Spleen (tissue), 11 donors: ENCODE measurements at regions not wholly inside any gene's neighbourhood (a gene's known extent, or its start where the extent isn't known, plus 50 kb on each side); places are given as distances from the start of the nearest gene placed in this dataset.
"Not testable (repeated sequence)": the region's sequence is repeated elsewhere in the genome, so short reads cannot be mapped to it uniquely, and the experiment has no call there.

Source experiments
- DNase-seq: peaks from one replicate; pipeline ENCODE4 v3.0.0-alpha.2; 2020
- H3K27ac ChIP-seq, 8 donors: fragments of 200-600 bp; sonication (generic) in 7 of 8; 1 replicate in 4 of 8; 2 replicates in 4 of 8; pipeline versions ENCODE4 v1.5.0 to v1.8.0; 2016 to 2021; ENCODE audit warnings: inconsistent platforms in 4 of 8, mild to moderate bottlenecking in 4 of 8, moderate library complexity in 1 of 8
- H3K27me3 ChIP-seq, 7 donors: fragments of 200-600 bp; sonication (generic) in 6 of 7; replicated peaks in 1 of 7; 1 replicate in 4 of 7; 2 replicates in 3 of 7; pipeline versions ENCODE4 v1.5.0 to v1.8.0; 2016 to 2021; ENCODE audit warnings: inconsistent platforms in 3 of 7, mild to moderate bottlenecking in 1 of 7
- H3K36me3 ChIP-seq, 6 donors: fragments of 200-600 bp; sonication (generic) in 5 of 6; 1 replicate in 4 of 6; 2 replicates in 2 of 6; pipeline versions ENCODE4 v1.5.0 to v1.8.0; 2016 to 2021; ENCODE audit warnings: inconsistent platforms in 2 of 6
- H3K4me1 ChIP-seq, 6 donors: fragments of 200-600 bp; sonication (generic) in 5 of 6; 1 replicate in 3 of 6; 2 replicates in 3 of 6; pipeline versions ENCODE4 v1.5.0 to v1.8.0; 2016 to 2021; ENCODE audit warnings: inconsistent platforms in 3 of 6
- H3K4me3 ChIP-seq, 8 donors: fragments of 200-600 bp; sonication (generic) in 7 of 8; 1 replicate in 4 of 8; 2 replicates in 4 of 8; pipeline versions ENCODE4 v1.5.0 to v1.8.0; 2016 to 2021; ENCODE audit warnings: inconsistent platforms in 4 of 8, mild to moderate bottlenecking in 4 of 8, moderate library complexity in 2 of 8
- H3K9me3 ChIP-seq, 8 donors: fragments of 200-600 bp; sonication (generic) in 7 of 8; 1 replicate in 4 of 8; 2 replicates in 4 of 8; pipeline versions ENCODE4 v1.5.0 to v1.8.0; 2016 to 2021; ENCODE audit warnings: inconsistent platforms in 4 of 8
- CTCF ChIP-seq, 11 experiments: fragments of 200-600 bp in 7 of 11; fragments of 450-650 bp in 4 of 11; sonication (generic) in 4 of 11; IDR thresholded peaks in 8 of 11; conservative IDR thresholded peaks in 3 of 11; 1 replicate in 7 of 11; 2 replicates in 4 of 11; pipeline versions ENCODE4 v1.4.0 to v1.8.0; 2016 to 2021; ENCODE audit warnings: antibody characterized with exemption in 11 of 11, inconsistent platforms in 4 of 11, mild to moderate bottlenecking in 1 of 11
- POLR2A ChIP-seq, 3 donors: fragments of 450-650 bp; IDR thresholded peaks; one replicate each; pipeline ENCODE4 v1.5.1; 2017; ENCODE audit warnings: antibody characterized with exemption in 3 of 3, mild to moderate bottlenecking in 1 of 3
- POLR2AphosphoS5 ChIP-seq, 3 donors: sonication (generic); formaldehyde crosslinking; IDR thresholded peaks; one replicate each; pipeline ENCODE4 v1.5.1; 2017; ENCODE audit warnings: antibody characterized with exemption in 3 of 3
- WGBS, 5 donors: extraction: QIAGEN DNeasy Blood & Tissue Kit in 3 of 5; methylation state at CpG; one replicate each; pipeline versions ENCODE4 v1.1.5 to v1.1.7; 2013 to 2018; 5-methylcytosine and 5-hydroxymethylcytosine counted together
- intact Hi-C: fragments of 100-400 bp; cut with DNase I; formaldehyde crosslinking; loops from one replicate; pipeline ENCODE4 v1.15.0; 2023; ENCODE audit warnings: low total_unique reads
- donor health status: healthy with polysubstance abuse.
- donor health status: DM: no; HTN: no; CAD: no; lungs with moderate emphysema.
- donor health status: DM: no; HTN: no; CAD: no.
- donor health status: Bipolar disorder and iron deficiency.
- donor health status: healthy.
- donor health status: DM: no; HTN: no; CAD: no.
- donor health status: DM: yes; HTN: yes; CAD: no.

GRCh38 chr16:55073830-55074229 is 143.2 kb downstream of the IRX5 start:
- Histone ChIP-seq H3K4me1 (no peaks in the 10 kb centered on the region), H3K4me3 (no peak overlapping the region), H3K27ac (no peak overlapping the region), H3K27me3 (peaks cover 0 to 3% (median 0%) of the 10 kb centered on the region in 7 donors), H3K9me3 (peaks cover 0 to 3% (median 0%) of the 10 kb centered on the region in 8 donors), H3K36me3 (no peaks in the 10 kb centered on the region)
- intact Hi-C loops: no loop called here
- TF ChIP-seq CTCF (IDR thresholded peaks at IDR 0.05 in 8 of 11, conservative IDR thresholded peaks at IDR 0.05 in 3 of 11) (no peak), POLR2AphosphoS5 (IDR thresholded peaks at IDR 0.05) (no peak), POLR2A (IDR thresholded peaks at IDR 0.05) (no peak)
- 80 to 92% (median 89%) methylated on average over 4 of the region's 4 CpGs for WGBS, 5 donors
- no peak for DNase-seq

DNA sequence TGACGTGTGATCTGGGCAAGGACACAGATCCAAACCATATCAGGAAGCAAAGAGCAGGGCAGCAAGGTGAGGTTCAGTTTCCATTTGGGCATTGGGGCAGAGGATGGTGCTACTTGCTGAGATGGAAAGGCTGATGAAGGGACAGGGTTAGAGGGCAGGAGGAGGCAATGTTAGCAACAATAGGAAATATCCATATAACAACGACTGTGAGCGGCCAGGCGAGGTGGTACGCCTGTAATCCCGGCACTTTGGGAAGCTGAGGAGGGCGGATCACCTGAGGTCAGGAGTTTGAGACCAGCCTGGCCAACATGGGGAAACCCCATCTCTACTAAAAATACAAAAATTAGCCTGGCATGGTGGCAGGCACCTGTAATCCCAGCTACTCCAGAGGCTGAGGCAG is 144.5 kb downstream of the IRX5 start:
- H3K27me3 ChIP-seq, DNase-seq, intact Hi-C loops, H3K4me3 ChIP-seq, H3K4me1 ChIP-seq, H3K27ac ChIP-seq, H3K9me3 ChIP-seq, H3K36me3 ChIP-seq: not testable (repeated sequence)
- 73 to 89% (median 88%) methylated on average over 7 of the region's 7 CpGs for WGBS, 5 donors

DNA sequence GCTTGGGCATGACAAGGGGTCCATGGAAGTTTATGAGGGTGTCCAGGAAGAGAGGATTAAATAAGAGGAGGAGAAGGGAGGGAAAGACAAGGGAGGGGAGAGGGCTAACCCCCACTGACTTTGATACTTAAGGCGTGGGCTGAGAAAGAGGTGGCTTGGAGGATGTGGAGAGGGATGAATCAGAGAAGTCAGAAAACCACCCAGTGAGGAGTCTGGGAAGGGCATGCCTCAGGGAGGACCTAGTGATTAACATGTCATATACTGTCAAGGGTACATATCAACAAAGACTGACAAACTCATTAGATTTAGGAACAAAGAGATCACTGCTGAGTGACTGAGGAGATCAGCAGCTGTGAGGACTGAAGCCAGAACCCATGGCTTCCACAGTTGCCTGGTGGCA is 145.4 kb downstream of the IRX5 start:
- H3K27ac ChIP-seq: no peak overlapping the region
- 70 to 91% (median 77%) methylated on average over 1 of the region's 1 CpG for WGBS, 5 donors
- intact Hi-C loops: no loop called here
- no peak for TF ChIP-seq CTCF (IDR thresholded peaks at IDR 0.05 in 8 of 11, conservative IDR thresholded peaks at IDR 0.05 in 3 of 11)
- TF ChIP-seq POLR2A (IDR thresholded peaks at IDR 0.05): no peak
- no peak for TF ChIP-seq POLR2AphosphoS5 (IDR thresholded peaks at IDR 0.05)
- peaks cover 0 to 3% (median 0%) of the 10 kb centered on the region in 8 donors for H3K9me3 ChIP-seq
- H3K4me1 ChIP-seq: no peaks in the 10 kb centered on the region
- DNase-seq: no peak
- no peak overlapping the region for H3K4me3 ChIP-seq
- H3K27me3 ChIP-seq: peaks cover 0 to 3% (median 0%) of the 10 kb centered on the region in 7 donors
- no peaks in the 10 kb centered on the region for H3K36me3 ChIP-seq

- H3K4me3 ChIP-seq: no peak overlapping the region
- intact Hi-C loops: no loop called here
- H3K4me1 ChIP-seq: no peaks in the 10 kb centered on the region
- WGBS, 5 donors: 61 to 73% (median 70%) methylated on average over 4 of the region's 4 CpGs
- DNase-seq: no peak
- no peaks in the 10 kb centered on the region for H3K36me3 ChIP-seq
- H3K9me3 ChIP-seq: no peaks in the 10 kb centered on the region
- TF ChIP-seq POLR2A (IDR thresholded peaks at IDR 0.05): no peak
- TF ChIP-seq CTCF (IDR thresholded peaks at IDR 0.05 in 8 of 11, conservative IDR thresholded peaks at IDR 0.05 in 3 of 11): no peak
- no peak for TF ChIP-seq POLR2AphosphoS5 (IDR thresholded peaks at IDR 0.05)
- peaks cover 0 to 3% (median 0%) of the 10 kb centered on the region in 7 donors for H3K27me3 ChIP-seq
- H3K27ac ChIP-seq: no peak overlapping the region
Observed at GRCh38 chr16:55077266-55077665, 146.6 kb downstream of the IRX5 start.

DNA sequence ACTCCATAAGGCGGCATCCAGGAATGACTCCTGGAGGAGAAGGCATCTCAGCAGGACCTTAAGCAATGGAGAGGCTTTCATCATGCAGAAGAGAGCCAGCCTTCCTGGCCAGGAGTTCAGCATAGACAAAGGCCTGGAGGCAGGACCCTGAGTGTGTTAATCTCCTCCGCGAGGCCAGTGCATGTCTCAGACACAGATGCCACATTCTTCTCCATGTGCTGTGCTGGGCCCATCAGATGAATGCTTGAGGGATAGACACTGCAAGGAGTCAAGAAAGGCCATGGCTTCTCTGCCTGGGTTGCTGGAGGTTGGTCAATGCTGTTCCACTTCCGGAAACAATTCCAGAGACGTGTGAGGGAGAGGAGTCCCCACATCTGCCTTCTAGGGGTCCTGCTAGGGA is 147.5 kb downstream of the IRX5 start:
- H3K9me3 ChIP-seq: no peaks in the 10 kb centered on the region
- WGBS, 5 donors: 85 to 90% (median 88%) methylated on average over 5 of the region's 5 CpGs
- H3K27ac ChIP-seq: no peak overlapping the region
- H3K4me1 ChIP-seq: no peaks in the 10 kb centered on the region
- intact Hi-C loops: no loop called here
- peaks cover 0 to 3% (median 0%) of the 10 kb centered on the region in 7 donors for H3K27me3 ChIP-seq
- DNase-seq: no peak
- H3K36me3 ChIP-seq: no peaks in the 10 kb centered on the region
- TF ChIP-seq CTCF (IDR thresholded peaks at IDR 0.05 in 8 of 11, conservative IDR thresholded peaks at IDR 0.05 in 3 of 11) (no peak), POLR2A (IDR thresholded peaks at IDR 0.05) (no peak)
- no peak overlapping the region for H3K4me3 ChIP-seq
